Astrocyte of the cerebellum (primary cell): ENCODE measurements at regions not wholly inside any gene's neighbourhood (a gene's known extent, or its start where the extent isn't known, plus 50 kb on each side); places are given as distances from the start of the nearest gene placed in this dataset.
A peak's percentile ranks its signal among the peaks of the same experiment; 100 is the strongest.

Source experiments
- DNase-seq: peaks from one replicate; pipeline ENCODE4 v3.0.0-alpha.2; 2011; ENCODE audit warnings: low read depth
- H3K4me3 ChIP-seq: 2 replicates; pipeline ENCODE4 v1.5.1; 2011; ENCODE audit warnings: mild to moderate bottlenecking, low read depth, low read length, moderate library complexity
- in situ Hi-C: cut with HindIII; loops from 2 replicates; pipeline ENCODE4 v1.10.0; 2017; ENCODE audit warnings: low sequenced_read_pairs
- TF ChIP-seq, protein P1 (sequence below): IDR thresholded peaks from 2 replicates; pipeline ENCODE4 v1.5.1; 2012; ENCODE audit warnings: low read length, low read depth, moderate library complexity, mild to moderate bottlenecking; ENCODE audit errors: missing control alignments

DNA sequence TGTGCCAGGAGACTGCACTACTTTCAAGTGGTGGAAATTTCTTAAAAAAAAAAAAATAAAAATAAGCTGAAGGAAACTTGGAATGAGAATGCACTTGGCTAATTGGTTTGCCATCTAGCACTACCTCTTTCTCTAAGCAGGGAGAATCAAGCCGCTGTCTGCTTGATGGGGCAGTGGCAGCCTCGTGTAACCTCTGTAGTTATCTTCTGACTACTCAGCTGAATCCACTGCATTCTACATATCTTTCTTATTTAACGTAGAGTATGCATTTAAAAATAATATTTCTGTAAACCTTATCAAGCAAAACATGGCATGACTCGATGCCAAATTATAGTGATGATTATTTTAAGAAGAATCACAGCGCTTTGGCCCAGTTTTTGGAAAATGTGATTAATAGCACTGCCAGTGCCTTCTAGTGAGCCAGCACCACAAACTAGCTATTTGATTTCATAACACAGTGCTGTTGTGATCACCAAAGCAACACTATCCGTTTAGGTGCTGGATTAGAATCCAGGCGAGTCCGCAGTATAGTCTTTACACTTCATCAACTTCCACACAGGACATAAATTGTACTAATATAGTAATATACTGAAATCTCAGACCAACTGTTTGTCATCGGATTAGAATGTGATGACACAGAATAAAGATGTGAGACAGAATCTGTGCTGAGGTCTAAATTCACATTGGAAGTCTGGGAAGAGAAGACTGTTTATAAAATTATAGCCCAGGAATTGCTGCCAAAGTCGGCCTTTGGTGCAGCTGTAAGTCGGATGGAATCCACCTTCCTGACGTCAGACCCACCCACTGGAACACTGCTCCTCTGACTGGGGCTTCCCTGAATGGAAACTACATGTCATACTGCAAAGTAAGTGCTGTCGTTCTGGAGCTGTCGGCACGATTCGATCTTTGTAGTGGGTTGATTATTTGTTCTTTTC, 136.5 kb upstream of the ETAA1 start:
- H3K4me3 ChIP-seq, result no peak overlapping the region
- in situ Hi-C loops, result no loop called here
- TF ChIP-seq, protein P1, sequence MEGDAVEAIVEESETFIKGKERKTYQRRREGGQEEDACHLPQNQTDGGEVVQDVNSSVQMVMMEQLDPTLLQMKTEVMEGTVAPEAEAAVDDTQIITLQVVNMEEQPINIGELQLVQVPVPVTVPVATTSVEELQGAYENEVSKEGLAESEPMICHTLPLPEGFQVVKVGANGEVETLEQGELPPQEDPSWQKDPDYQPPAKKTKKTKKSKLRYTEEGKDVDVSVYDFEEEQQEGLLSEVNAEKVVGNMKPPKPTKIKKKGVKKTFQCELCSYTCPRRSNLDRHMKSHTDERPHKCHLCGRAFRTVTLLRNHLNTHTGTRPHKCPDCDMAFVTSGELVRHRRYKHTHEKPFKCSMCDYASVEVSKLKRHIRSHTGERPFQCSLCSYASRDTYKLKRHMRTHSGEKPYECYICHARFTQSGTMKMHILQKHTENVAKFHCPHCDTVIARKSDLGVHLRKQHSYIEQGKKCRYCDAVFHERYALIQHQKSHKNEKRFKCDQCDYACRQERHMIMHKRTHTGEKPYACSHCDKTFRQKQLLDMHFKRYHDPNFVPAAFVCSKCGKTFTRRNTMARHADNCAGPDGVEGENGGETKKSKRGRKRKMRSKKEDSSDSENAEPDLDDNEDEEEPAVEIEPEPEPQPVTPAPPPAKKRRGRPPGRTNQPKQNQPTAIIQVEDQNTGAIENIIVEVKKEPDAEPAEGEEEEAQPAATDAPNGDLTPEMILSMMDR, result no peak
- peak; percentile 92 for DNase-seq

DNA sequence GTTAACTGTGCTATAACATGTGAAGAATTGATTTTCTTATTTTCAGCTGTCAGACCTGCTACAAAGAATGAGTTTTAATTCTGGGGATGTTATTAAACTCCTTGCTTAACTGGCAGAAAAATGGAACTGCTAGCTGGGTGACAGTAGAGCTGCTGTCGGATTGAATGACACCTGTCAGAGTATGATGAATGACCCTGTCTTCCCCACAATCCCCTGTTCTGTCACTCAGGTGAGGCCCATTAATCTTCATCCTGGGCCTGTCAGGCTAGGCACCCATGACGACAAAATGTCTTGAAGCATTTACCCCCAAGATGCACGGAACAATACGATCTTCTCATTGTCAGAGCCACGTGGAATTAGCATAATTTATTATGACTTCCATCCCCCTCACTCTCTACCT, 129.9 kb upstream of the ETAA1 start:
- no peak for DNase-seq
- in situ Hi-C loops, result no loop called here
- no peak overlapping the region for H3K4me3 ChIP-seq
- TF ChIP-seq, protein P1, result no peak

DNA sequence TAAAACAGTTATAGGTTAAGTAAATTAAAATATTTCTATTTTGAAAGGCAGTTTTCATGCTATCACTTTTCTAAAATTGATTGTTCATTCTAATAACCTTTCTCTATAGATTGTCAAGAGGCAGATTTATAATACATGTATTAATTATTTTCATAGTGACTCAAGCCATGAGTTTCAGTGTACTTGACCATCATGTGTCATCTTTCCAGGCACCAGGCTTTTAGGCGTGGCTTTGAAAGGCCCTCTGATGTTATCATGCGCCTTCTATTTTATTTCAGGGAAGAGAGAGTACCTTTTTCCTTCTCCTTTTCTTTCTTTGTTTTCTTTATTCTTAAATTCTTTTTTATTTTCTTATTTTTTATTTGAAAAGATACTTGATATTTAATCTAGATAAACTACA, 128.3 kb upstream of the ETAA1 start:
- no peak overlapping the region for H3K4me3 ChIP-seq
- no peak for DNase-seq
- in situ Hi-C loops, result no loop called here
- TF ChIP-seq, protein P1, result no peak

DNA sequence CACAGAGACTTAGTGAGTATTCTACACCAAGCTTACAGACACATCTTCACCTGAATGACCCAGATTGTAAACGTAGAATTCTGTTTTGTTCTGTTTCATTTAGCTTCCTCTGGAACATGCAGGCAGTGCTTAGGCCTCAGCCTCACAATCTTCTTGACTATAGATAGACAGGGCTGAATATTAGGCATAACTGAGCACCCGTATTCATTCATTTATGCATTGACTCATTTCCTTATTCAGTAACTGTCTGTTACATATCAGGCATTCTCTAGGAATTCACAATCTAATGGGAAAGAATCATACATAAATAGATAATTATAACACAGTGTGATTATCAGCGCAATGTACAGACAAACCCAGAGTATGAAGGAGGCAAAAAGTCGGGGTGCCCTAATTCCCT, 124.9 kb upstream of the ETAA1 start:
- in situ Hi-C loops, result no loop called here
- TF ChIP-seq, protein P1, result no peak
- no peak overlapping the region for H3K4me3 ChIP-seq
- no peak for DNase-seq

DNA sequence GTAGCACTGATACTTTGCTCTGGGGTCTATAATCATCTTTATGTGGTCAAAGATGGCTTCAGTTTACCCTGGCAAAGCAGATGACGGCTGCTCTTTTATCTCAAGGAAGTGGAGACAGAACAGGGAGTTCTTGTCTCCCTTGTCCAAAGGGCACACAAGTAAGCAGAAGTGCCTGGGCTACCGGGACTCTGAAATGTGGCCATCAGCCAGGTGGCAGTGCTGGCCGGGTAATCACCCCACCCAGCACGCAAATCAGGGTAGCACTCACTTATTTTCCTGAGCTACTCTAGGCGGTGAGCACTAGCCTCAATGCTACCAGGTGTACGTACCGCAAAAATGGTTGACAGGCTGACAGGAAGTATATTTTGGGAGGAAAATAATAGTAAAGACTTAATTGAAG, 119.7 kb upstream of the ETAA1 start:
- DNase-seq, result no peak
- TF ChIP-seq, protein P1, result no peak
- no peak overlapping the region for H3K4me3 ChIP-seq
- in situ Hi-C loops, result loop anchor here (5.0 kb wide), 1 partner anchor 45 kb away; no protein-coding TSS in a partner anchor

DNA sequence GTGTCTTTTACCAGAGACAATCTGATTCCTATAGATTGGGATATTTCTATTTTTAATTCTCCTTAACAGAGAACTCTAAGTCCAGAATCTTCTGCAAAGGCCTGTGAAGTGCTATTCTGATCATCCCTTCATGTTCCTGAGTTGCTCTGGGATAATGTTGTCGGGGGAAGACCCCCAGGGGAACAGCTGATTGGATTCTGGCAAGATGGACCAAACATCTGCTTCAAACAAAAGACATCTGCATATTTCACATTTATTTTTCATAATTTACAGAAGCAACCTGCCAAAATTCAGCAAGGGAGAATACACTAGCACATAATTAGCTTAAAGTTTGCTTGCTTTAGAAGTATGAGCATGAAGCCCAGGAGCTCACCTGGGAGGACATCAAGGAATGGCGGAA, 116.0 kb upstream of the ETAA1 start:
- no peak overlapping the region for H3K4me3 ChIP-seq
- TF ChIP-seq, protein P1, result no peak
- in situ Hi-C loops, result no loop called here
- no peak for DNase-seq
